ENCODE measurements at regions not wholly inside any gene's neighbourhood (a gene's known extent, or its start where the extent isn't known, plus 50 kb on each side); places are given as distances from the start of the nearest gene placed in this dataset.
"Not testable (repeated sequence)": the region's sequence is repeated elsewhere in the genome, so short reads cannot be mapped to it uniquely, and the experiment has no call there.

- FAIRE-seq; DNase-seq (ENCODE audit: low spot score in 2 of 2): not testable (repeated sequence)
Observed at GRCh38 chr7:57524197-57524596, 74.2 kb downstream of the ZNF716 start.

GRCh38 chr7:57529931-57530330, 80.0 kb downstream of the ZNF716 start:
- no peak for DNase-seq (ENCODE audit: low spot score in 2 of 2)
- FAIRE-seq = no peak

- FAIRE-seq; DNase-seq (ENCODE audit: low spot score in 2 of 2): not testable (repeated sequence)
Observed at GRCh38 chr7:57540634-57541033, 90.7 kb downstream of the ZNF716 start.

GRCh38 chr7:57542331-57542730, 92.4 kb downstream of the ZNF716 start:
- not testable (repeated sequence) for DNase-seq (ENCODE audit: low spot score in 2 of 2); FAIRE-seq

GRCh38 chr7:57547351-57547750, 97.4 kb downstream of the ZNF716 start:
- DNase-seq (ENCODE audit: low spot score in 2 of 2); FAIRE-seq: not testable (repeated sequence)

- not testable (repeated sequence) for FAIRE-seq; DNase-seq (ENCODE audit: low spot score in 2 of 2)
Observed at GRCh38 chr7:57549961-57550360, 100.0 kb downstream of the ZNF716 start.

- peak; percentile 99 for FAIRE-seq
- not testable (repeated sequence) for DNase-seq (ENCODE audit: low spot score in 2 of 2)
Observed at GRCh38 chr7:57555687-57556086, 105.7 kb downstream of the ZNF716 start.

- DNase-seq (ENCODE audit: low spot score in 2 of 2) (no peak), FAIRE-seq (no peak)
Observed at GRCh38 chr7:57579454-57579853, 129.5 kb downstream of the ZNF716 start.
